Left forelimb (tissue), 1 donor: ENCODE measurements at regions not wholly inside any gene's neighbourhood (a gene's known extent, or its start where the extent isn't known, plus 50 kb on each side); places are given as distances from the start of the nearest gene placed in this dataset.
"Not testable (repeated sequence)": the region's sequence is repeated elsewhere in the genome, so short reads cannot be mapped to it uniquely, and the experiment has no call there.

Source experiments
- DNase-seq: peaks from one replicate; pipeline ENCODE4 v3.0.0-alpha.2; 2018; ENCODE audit warnings: low spot score

DNA sequence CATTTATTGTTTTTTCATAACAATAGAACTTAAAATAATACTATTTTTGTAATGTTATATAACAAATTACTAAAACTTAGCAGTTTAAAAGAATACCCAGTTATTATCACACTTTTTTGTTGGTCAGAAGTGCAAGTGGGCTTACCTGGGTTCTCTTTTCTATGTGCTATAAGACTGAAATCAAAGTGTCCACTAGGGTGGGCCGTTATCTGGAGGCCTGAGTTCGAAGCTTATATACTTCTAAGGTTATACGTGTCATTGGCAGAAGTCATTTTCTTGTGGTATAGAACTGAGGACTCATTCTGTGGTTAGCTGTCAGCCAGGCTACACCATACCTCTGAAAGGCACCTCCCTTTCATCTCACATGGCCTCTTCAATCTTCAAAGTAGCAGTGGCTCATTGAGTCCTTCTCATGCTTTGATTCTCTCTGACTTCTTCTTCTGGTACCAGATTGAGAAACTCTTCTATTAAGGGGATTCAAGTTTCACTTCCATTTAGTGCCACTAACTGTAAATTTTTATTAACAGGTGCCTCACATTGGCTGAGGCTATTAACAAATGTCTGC is 414.3 kb downstream of the AMY1C start:
- no peak for DNase-seq

DNA sequence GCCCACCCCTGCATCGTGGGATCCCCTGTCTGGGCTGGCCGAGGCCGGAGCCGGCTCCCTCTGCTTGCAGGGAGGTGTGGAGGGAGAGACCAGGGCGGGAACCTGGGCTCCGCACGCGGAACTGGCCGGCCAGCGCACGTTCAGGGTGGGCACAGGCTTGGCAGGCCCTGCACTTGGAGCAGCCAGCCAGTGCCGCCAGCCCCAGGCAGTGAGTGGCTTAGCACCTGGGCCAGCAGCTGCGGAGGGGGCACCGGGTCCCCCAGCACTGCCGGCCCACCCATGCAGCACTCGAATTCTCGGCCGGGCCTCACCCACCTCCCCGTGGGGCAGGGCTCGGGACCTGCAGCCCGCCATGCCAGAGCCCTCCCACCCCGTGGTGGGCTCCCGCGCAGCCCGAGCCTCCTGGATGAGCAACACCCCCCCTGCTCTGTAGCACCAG is 422.6 kb downstream of the AMY1C start:
- no peak for DNase-seq

DNA sequence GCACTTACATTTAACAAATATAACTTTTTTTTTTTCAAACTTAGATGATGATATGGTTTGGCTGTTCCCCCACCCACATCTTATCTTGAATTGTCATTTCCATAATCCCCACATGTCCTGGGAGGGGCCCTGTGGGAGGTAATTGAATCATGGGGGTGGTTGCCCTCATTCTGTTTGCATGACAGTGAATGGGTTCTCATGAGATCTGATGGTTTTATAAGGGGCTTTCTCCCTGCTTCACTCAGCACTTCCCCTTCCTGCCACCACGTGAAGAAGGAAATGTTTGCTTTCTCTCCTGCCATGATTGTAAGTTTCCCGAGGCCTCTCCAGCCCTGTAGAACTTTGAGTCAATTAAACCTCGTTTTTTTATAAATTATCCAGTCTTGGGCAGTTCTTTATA is 432.6 kb downstream of the AMY1C start:
- DNase-seq, result no peak

DNA sequence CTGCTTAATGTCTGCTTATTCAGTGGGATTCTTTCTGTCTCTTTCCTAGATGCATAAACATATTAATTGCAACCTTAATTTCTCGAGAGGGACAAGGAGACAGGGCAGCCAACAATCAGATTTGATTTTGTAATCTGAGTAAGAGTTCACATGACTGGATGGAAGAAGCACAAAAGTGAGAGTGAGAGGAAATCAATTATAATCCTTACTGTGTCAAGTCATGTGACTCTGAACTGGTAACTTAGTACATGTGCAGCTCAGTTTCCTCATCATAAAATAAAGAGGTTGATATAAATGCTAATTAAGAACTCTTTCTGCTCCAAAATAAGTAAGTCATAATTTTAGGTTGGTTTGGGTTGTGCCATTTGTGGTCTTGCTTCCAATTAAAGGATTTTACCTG is 439.5 kb downstream of the AMY1C start:
- no peak for DNase-seq

DNA sequence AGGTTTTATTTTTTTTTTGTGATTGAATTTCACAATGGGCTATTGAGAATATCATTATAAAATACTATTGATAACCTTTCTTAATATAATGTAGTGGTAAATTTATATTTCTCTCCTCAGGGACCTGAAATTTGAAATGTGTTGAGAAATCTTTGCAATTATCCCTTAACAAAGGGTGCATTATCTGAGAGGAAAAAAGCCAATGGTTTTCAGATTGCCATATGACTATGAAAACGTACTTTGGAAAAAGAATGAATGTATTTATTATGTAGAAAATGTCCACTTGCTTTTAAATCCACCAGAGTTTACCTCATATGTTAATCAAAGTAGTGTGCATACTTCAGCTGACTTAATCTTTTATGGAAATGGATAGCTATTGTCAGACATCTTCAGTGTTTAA is 441.1 kb downstream of the AMY1C start:
- DNase-seq, result no peak

DNA sequence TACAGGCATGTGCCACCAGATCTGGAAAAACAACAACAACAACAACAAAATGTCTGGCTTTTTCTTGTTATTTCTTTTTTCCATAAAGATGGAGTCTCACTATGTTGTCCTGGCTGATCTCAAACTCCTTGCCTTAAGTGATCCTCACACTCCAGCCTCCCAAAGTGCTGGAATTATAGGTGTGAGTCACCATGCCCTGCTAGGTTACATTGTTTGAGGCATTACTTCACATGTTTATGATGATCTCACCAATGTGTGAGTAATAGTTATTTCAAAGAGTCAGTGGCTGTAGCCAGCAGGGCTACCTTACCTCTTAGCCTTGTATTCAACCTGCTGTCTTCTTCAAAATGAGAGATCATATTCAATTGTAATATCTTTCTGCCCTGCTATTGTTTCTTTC is 445.7 kb downstream of the AMY1C start:
- DNase-seq, result no peak

DNA sequence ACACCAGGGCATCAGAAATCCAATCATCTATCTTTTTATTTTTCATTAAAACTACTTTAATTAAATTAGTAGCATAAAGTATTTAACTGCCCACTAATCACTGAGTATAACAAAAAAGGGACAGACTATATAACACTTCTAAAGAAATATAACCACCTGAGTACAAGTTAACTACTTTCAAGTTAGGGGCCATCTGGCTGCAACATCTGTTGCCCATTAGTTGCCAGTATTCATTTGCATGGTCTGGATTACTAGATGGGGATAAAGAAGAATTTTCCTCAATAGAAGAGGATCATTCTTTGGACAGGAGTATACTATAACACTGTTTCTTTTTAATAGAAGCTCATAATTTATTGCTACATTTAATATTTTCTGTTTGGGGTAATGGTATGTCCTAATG is 446.4 kb downstream of the AMY1C start:
- DNase-seq, result no peak

DNA sequence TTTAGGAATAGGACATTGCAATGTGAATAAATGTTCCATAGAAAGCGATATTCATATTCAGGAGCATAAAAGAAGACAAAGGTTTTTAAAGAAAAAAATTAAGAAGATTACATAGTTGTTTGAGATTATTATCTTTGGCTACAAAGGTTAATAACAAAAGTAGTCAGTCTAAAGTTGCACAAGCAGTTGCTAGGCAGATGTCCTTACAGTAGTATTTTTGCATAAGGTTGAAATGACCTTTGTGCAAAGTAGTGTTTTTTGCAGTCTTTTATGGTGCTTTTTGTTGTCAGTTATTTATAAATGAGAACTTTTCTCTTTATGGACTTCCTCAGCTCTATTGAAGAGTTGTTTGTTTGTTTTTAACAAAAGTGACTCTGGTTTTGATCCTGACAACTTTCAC is 447.8 kb downstream of the AMY1C start:
- DNase-seq, result no peak

DNA sequence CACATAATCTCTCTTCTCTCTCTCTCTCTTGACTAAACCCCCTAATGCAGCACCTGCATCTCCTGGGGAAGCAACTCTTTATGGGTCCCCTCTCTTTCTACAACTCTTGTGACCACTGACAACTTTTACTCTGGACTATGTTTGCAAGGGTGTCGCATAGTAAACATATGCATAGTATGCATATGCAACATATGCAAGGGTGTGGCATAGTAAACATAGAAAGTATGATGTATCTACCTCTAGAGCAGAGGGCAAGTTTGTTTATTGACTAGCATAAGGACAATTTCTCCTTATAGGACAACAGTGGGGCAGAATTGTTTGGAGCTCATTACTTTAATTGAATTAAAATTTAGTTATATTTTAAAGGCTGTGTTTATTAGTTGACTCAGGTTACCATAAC is 462.5 kb downstream of the AMY1C start:
- no peak for DNase-seq

DNA sequence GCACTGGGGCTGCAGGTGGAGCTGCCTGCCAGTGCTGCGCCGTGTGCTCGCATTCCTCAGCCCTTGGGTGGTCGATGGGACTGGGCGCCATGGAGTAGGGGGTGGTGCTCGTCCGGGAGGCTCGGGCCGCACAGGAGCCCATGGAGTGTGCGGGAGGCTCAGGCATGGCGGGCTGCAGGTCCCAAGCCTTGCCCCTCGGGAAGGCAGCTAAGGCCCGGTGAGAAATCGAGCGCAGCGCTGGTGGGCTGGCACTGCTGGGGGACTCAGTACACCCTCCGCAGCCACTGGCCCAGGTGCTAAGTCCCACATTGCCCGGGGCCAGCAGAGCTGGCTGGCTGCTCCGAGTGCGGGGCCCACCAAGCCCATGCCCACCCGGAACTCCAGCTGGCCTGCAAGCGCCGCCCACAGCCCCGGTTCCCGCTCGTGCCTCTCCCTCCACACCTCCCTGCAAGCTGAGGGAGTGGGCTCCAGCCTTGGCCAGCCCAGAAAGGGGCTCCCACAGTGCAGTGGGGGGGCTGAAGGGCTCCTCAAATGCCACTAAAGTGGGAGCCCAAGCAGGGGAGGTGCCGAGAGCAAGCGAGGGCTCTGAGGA is 467.8 kb downstream of the AMY1C start:
- not testable (repeated sequence) for DNase-seq

DNA sequence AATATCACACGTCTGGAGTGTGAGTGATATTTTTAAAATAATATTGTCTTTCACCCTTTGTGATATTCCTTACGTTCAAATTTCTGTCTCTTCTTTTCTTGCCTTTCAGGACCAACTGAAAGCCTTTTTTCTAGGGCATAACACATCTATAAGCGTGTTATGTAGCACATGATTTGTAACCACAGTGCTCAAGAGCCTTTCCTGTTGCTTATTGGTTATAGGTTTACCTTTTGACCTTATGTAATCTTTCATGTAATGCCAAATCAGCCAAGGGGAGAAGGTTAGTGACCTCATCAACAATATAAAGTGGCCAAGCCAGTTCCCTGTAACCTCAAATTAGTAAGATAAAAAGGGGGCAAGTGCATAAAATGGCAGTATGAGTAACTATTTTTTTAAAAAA is 480.2 kb downstream of the AMY1C start:
- DNase-seq, result no peak

DNA sequence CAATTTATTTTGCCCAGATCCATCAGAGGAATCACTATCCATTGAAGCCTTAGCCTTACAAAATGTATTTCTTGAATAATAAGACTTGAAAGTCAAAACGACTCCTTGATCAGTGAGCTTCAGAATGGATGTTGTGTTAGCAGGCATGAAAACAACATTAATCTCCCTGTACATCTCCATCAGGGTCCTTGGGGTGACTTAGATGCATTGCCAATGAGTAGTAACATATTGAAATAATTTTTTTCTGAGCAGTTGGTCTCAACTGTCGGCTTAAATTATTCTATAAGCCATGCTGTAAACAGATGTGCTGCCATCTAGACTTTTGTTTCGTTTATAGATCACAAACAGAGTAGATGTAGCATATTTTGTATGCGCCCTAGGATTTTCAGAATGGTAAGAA is 482.0 kb downstream of the AMY1C start:
- DNase-seq, result no peak

DNA sequence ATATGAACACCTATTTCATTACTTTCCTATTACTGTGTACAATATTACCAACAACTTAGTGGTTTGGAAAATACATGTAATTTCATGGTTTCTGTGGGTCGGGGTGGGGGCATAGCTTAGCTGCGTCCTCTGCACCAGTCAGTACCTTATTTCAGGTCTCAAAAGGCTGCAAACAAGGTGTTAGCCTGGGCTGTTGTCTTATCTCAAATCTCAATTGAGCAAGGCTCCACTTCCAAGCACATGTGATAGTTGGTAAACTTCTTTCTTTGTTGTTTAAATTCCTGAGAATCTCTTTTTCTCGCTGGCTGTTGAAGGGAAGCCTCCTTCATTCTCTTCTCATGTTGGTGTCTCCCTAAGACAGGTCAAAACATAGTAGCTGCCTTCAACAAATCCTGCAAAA is 485.4 kb downstream of the AMY1C start:
- DNase-seq, result no peak

DNA sequence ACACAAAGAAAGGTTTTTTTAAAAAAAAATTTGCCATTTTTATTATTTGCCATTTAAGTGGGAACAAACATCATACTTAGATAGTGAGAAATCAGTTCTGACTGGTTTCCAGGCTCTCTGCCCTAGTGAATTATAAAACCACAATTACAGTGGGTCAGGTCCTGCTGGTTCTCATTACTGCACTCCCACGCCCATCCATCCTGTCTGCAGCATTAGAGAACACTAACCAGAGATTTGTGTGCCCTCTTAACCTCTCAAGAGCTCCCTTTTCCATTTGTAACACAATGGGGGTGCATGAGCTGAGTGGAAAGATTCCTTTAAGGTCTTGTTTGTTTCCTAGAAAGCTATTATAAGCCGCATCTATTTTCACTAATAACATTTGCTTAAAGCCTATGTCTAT is 489.3 kb downstream of the AMY1C start:
- DNase-seq, result no peak

DNA sequence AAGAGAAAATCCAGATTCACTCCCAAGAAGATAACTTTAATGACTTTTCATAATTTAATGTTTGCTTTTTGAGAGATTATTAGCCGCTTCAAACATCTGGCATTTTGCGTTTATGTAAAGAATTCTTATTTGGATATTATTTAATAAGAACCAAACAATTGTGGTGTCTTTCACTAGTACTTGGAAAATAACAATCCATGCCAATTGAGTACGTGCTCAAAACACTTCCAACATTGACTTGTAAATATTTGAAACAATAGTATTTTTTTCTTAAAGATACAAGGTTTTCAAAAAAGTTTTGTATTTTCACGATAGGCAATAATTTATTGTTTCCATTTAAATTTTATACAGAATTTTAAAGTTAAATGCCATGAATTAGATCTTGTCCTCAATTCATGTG is 498.7 kb downstream of the AMY1C start:
- no peak for DNase-seq

DNA sequence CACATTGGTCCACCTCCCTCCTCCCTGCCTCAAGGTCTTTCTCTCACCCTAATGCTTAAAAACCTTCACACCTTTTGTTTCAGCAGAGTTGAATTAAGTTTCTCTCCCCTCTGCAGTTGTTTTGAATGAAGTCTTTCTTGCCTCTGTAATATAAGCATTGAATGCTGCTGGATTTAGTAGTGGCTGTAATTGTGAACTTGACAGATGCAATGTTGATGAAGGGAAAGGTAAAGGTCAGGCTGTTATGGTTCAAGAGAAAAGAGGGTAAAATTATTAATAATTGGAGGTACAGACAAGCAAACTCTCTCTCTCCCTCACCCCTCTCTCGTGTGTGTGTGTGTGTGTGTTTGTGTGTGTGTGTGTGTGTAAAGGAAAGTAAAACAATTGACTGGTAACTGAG is 509.8 kb downstream of the AMY1C start:
- DNase-seq, result no peak

DNA sequence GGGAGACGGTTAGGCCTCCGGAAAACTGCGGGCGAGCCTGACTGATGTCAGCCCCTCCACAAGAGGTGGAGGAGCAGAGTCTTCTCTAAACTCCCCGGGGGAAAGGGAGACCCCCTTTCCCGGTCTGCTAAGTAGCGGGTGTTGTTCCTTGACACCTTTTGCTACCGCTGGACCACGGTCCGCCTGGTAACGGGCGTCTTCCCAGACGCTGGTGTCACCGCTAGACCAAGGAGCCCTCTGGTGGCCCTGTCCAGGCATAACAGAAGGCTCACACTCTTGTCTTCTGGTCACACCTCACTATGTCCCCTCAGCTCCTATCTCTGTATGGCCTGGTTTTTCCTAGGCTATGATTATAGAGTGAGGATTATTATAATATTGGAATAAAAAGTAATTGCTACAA is 513.4 kb downstream of the AMY1C start:
- not testable (repeated sequence) for DNase-seq

DNA sequence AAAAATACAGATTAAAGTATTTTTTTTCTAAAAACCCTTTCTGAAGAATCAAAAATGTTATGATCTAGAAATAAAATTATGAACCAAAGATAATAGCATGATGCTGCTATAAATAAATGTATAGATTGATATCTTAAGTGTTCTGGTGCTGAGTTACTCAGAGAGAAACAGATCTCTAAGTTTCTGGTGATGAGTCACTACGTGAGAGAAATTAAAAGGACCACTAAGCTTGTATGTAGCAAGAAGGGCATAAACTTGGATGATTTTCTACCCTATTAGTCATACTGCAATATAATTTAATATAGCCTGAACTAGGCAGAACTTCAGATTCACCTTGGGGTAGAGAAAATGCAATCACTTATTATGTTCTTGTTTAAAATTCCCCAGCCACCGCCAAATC is 514.8 kb downstream of the AMY1C start:
- DNase-seq, result no peak

DNA sequence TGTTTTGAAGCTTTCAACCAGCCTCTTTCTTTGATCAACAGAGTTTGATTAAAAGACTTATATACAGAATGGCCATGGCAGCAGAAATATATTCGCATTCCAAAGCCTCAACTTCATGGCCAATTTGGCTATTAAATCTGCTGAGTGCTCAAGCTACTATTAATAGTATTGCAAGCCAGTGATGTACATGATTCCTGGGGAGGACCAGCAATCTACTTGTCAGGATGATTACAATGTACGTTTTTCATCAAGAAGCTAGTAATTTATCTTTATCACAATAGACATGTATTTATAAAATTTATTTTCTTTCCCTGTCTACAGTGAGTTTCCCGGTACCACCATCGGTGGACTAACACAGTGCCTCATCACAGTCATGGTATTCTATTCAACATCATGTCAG is 515.5 kb downstream of the AMY1C start:
- DNase-seq, result no peak

DNA sequence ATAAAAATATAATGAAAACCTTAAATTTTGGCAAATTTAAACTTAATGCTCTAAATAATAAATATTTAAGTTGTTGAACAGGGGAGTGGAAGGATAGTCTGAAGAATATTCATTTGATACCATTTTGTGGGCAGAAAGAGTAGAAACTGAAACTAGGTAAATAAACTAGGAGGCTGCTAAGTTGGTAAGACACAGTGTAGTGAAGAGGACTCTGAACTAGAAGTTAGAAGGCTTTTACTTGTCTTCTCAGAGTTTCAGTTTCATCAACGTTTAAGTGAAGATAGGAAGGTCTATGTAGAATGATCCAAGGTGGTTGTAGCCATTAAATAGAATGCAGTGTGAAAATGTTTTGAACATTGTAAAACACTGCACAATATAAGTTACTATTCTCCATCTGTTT is 516.9 kb downstream of the AMY1C start:
- no peak for DNase-seq

DNA sequence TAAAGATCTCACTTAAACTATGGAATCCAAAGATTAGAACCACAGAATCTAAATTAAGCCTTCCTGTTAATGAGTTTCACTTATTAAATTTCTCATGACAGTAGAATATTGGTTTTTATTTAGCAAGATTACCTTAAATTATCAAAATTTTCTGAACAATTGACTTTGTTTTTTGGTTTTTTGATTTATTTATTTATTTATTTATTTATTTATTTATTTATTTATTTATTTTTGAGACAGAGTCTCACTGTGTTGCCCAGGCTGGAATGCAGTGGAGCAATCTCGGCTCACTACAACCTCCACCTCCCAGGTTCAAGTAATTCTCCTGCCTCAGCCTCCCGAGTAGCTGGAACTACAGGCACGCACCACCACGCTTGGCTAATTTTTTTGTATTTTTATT is 538.6 kb downstream of the AMY1C start:
- not testable (repeated sequence) for DNase-seq

DNA sequence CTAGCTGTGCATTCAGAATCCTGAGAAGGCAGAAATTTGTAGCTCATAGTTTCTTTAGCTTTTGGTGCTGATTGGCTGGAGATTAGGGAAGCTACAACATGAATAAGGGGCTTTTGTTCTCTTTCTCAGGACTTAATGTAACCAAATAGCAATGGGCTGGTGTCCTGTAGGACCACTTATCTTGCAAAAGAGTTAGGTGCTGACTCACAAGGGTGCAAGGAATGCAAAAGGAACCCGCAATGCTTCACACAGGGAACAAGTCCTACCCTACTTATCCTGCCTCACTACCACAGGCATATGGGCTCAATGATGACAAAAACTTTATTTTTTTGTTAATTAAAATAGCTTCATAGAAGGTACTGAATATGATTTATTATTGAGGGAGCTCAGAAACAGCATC is 541.5 kb downstream of the AMY1C start:
- DNase-seq, result no peak

DNA sequence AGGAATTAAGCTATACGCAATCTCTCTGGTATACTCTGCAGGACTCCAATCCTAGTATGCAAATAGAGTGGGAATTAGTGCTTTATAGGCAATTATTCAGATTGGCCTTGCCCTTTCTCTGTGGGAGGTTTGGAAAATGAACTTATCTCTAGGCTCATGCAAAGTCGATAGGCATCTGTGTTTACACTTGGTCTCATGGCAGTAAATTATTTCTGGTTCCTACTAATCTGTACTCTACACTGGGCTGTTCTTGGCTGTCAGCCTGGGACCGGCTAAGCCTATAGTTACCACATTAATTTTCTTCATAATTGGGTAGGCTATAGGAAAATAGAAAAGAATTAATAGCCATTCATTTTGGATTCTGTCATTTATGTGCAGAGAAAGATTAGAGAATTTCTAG is 544.6 kb downstream of the AMY1C start:
- no peak for DNase-seq

DNA sequence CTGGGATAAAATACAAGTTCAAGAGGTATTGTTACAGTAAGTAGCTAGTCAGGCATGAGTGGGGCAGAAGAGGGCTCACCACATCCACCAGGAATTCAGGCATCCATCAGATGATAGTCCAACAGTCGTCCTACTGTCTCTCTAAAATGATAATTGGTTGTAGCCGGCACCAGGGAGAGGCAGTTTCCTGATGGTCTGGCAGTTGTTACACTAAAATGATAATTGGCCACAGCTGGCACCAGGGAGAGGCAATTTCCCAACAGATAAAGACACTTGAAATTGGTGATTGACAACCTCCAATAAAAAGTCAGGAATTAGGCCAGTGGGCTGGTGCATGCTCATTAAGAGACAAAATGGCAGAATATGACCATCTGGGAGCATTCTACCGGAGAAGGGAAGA is 545.8 kb downstream of the AMY1C start:
- no peak for DNase-seq

DNA sequence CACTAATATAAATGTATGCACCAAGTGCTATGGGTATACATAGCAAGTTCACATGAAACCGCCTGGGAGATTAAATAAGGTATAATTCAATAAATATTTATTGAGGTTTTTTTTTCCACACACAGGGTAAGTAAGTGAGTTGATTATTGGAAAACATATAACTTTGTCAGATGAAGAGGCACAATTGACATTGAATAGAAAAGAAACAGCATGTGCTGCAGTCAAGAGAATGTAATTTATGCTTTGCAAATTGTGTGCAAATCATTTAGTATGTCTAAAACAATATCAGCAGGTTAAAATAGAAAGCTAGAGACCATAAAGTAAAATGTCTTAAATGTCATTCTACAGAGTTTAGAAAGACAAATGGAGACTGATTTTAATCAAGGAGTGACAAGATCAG is 560.0 kb downstream of the AMY1C start:
- DNase-seq, result no peak
